OCI-LY3 (cell line): ENCODE measurements at regions not wholly inside any gene's neighbourhood (a gene's known extent, or its start where the extent isn't known, plus 50 kb on each side); places are given as distances from the start of the nearest gene placed in this dataset.

Experiments used
- EZH2phosphoT487 ChIP-seq: fragments of 200-600 bp; shearing (Covaris generic); IDR thresholded peaks from 2 replicates; pipeline ENCODE4 v1.6.1; 2018; ENCODE audit warnings: antibody characterized with exemption, mixed run types, low read depth
- TF ChIP-seq, protein P1 (sequence below): fragments of 200-600, 300-600 bp; sonication (generic); IDR thresholded peaks from 2 replicates; pipeline ENCODE4 v1.5.1; 2014; ENCODE audit warnings: antibody characterized with exemption, low read length, low read depth

- TF ChIP-seq, protein P1, sequence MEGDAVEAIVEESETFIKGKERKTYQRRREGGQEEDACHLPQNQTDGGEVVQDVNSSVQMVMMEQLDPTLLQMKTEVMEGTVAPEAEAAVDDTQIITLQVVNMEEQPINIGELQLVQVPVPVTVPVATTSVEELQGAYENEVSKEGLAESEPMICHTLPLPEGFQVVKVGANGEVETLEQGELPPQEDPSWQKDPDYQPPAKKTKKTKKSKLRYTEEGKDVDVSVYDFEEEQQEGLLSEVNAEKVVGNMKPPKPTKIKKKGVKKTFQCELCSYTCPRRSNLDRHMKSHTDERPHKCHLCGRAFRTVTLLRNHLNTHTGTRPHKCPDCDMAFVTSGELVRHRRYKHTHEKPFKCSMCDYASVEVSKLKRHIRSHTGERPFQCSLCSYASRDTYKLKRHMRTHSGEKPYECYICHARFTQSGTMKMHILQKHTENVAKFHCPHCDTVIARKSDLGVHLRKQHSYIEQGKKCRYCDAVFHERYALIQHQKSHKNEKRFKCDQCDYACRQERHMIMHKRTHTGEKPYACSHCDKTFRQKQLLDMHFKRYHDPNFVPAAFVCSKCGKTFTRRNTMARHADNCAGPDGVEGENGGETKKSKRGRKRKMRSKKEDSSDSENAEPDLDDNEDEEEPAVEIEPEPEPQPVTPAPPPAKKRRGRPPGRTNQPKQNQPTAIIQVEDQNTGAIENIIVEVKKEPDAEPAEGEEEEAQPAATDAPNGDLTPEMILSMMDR: no peak
- no peak for TF ChIP-seq EZH2phosphoT487
Measured at GRCh38 chr9:80557256-80557655, 985.5 kb downstream of the TLE4 start.
